Liver (tissue), 8 donors: ENCODE measurements at regions not wholly inside any gene's neighbourhood (a gene's known extent, or its start where the extent isn't known, plus 50 kb on each side); places are given as distances from the start of the nearest gene placed in this dataset.

Source experiments
- DNase-seq: peaks from one replicate; pipeline ENCODE4 v3.0.0-alpha.2; 2017; ENCODE audit warnings: low spot score
- H3K27ac ChIP-seq, 2 donors: one replicate each; pipeline ENCODE4 v1.7.0; 2013; ENCODE audit warnings: inconsistent platforms in 2 of 2, low read length in 2 of 2, control low read depth in 1 of 2, low read depth in 1 of 2, mild to moderate bottlenecking in 1 of 2
- H3K27me3 ChIP-seq, 4 donors: one replicate each; pipeline versions ENCODE4 v1.6.1 to v1.7.0; 2013; ENCODE audit warnings: low read length in 3 of 4, inconsistent platforms in 1 of 4, mild to moderate bottlenecking in 1 of 4, moderate library complexity in 1 of 4; ENCODE audit not compliant: control insufficient read depth in 4 of 4, insufficient read depth in 4 of 4
- H3K36me3 ChIP-seq, 4 donors: one replicate each; pipeline versions ENCODE4 v1.6.1 to v1.7.0; 2013; ENCODE audit warnings: low read length in 3 of 4, mild to moderate bottlenecking in 3 of 4, low read depth in 1 of 4, moderate library complexity in 1 of 4; ENCODE audit not compliant: control insufficient read depth in 4 of 4, insufficient read depth in 3 of 4
- H3K4me1 ChIP-seq, 4 donors: one replicate each; pipeline versions ENCODE4 v1.6.1 to v1.7.0; 2013; ENCODE audit warnings: low read length in 3 of 4, mild to moderate bottlenecking in 3 of 4, moderate library complexity in 1 of 4; ENCODE audit not compliant: control insufficient read depth in 4 of 4, insufficient read depth in 4 of 4
- H3K4me3 ChIP-seq, 3 donors: one replicate each; pipeline versions ENCODE4 v1.6.1 to v1.7.0; 2013; ENCODE audit warnings: low read length in 3 of 3, control low read depth in 1 of 3, low read depth in 1 of 3, mild to moderate bottlenecking in 1 of 3
- H3K9ac ChIP-seq, 2 donors: one replicate each; pipeline ENCODE4 v1.7.0; 2013; ENCODE audit warnings: low read length in 2 of 2, mild to moderate bottlenecking in 2 of 2, moderate library complexity in 2 of 2, control low read depth in 1 of 2, low read depth in 1 of 2
- H3K9me3 ChIP-seq, 4 donors: one replicate each; pipeline versions ENCODE4 v1.6.1 to v1.7.0; 2013; ENCODE audit warnings: low read length in 3 of 4; ENCODE audit not compliant: control insufficient read depth in 4 of 4
- ATF3 ChIP-seq: IDR thresholded peaks from 2 replicates; pipeline ENCODE4 v1.6.1; 2016; ENCODE audit warnings: antibody characterized with exemption
- CTCF ChIP-seq: fragments of 150-350 bp; IDR thresholded peaks from 2 replicates; pipeline ENCODE4 v1.5.1; 2017; ENCODE audit warnings: improper control_type of control experiment, low read depth, low read length; ENCODE audit not compliant: missing input control
- EGR1 ChIP-seq, 2 donors: IDR thresholded peaks; 2 replicates each; pipeline ENCODE4 v1.6.1; 2016 to 2018; ENCODE audit warnings: antibody characterized with exemption in 2 of 2, low read depth in 2 of 2
- FOXA1 ChIP-seq: IDR thresholded peaks from 2 replicates; pipeline ENCODE4 v1.6.1; 2016; ENCODE audit warnings: antibody characterized with exemption
- FOXA2 ChIP-seq: IDR thresholded peaks from 2 replicates; pipeline ENCODE4 v1.6.1; 2016; ENCODE audit warnings: antibody characterized with exemption
- GABPA ChIP-seq, 2 donors: IDR thresholded peaks in 1 of 2; conservative IDR thresholded peaks in 1 of 2; 2 replicates each; pipeline ENCODE4 v1.6.1; 2016; ENCODE audit warnings: antibody characterized with exemption in 2 of 2, mild to moderate bottlenecking in 1 of 2, moderate library complexity in 1 of 2
- HNF4A ChIP-seq, 2 donors: conservative IDR thresholded peaks; 2 replicates each; pipeline ENCODE4 v1.6.1; 2016; ENCODE audit warnings: antibody characterized with exemption in 2 of 2, mild to moderate bottlenecking in 2 of 2
- HNF4G ChIP-seq: IDR thresholded peaks from 2 replicates; pipeline ENCODE4 v1.6.1; 2016; ENCODE audit warnings: antibody characterized with exemption
- JUND ChIP-seq, 2 donors: IDR thresholded peaks; 2 replicates each; pipeline ENCODE4 v1.6.1; 2016; ENCODE audit warnings: antibody characterized with exemption in 2 of 2
- NR2F2 ChIP-seq: IDR thresholded peaks from 2 replicates; pipeline ENCODE4 v1.6.1; 2016; ENCODE audit warnings: antibody characterized with exemption
- RAD21 ChIP-seq, 2 donors: IDR thresholded peaks; 2 replicates each; pipeline ENCODE4 v1.6.1; 2016; ENCODE audit warnings: antibody characterized with exemption in 2 of 2, mild to moderate bottlenecking in 2 of 2
- RXRA ChIP-seq, 2 donors: IDR thresholded peaks; 2 replicates each; pipeline ENCODE4 v1.6.1; 2017 to 2018; ENCODE audit warnings: antibody characterized with exemption in 2 of 2, mild to moderate bottlenecking in 1 of 2
- SP1 ChIP-seq: IDR thresholded peaks from 2 replicates; pipeline ENCODE4 v1.6.1; 2018; ENCODE audit warnings: antibody characterized with exemption, mild to moderate bottlenecking
- TAF1 ChIP-seq: conservative IDR thresholded peaks from 2 replicates; pipeline ENCODE4 v1.6.1; 2016; ENCODE audit warnings: antibody characterized with exemption, mild to moderate bottlenecking
- YY1 ChIP-seq: IDR thresholded peaks from 2 replicates; pipeline ENCODE4 v1.6.1; 2016; ENCODE audit warnings: antibody characterized with exemption, mild to moderate bottlenecking
- ZBTB33 ChIP-seq: IDR thresholded peaks from 2 replicates; pipeline ENCODE4 v1.6.1; 2016; ENCODE audit warnings: antibody characterized with exemption
- WGBS: extraction: QIAGEN DNeasy Blood & Tissue Kit; methylation state at CpG from one replicate; pipeline ENCODE4 v1.1.7; 2013; 5-methylcytosine and 5-hydroxymethylcytosine counted together
- TF ChIP-seq, protein P1 (sequence below): IDR thresholded peaks from 2 replicates; pipeline ENCODE4 v1.6.1; 2016; ENCODE audit warnings: antibody characterized with exemption
- TF ChIP-seq, protein P2 (sequence below): IDR thresholded peaks from 2 replicates; pipeline ENCODE4 v1.6.1; 2016; ENCODE audit warnings: antibody characterized with exemption, mild to moderate bottlenecking
- donor health status: healthy.
- donor health status: healthy.
- donor health status: healthy.
- donor health status: healthy.
- donor health status: healthy.

DNA sequence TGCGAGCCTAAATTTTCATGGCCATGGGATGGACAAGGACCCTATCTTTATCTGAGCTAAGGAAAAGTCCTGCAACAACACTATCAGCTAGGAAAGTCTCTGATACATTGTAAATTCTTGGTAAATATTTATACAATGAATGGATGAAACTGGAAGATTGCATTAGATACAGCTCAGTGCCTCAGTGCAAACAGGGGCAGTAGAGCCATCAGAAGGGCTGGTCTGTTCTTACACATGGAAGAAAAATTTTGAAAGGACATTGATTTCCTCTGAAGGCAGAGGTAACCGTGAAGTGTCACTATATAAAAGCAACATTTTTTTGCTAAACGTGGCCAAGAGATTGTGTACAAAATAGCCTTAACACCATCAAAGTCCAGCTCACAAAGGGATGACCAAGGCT is 153.2 kb upstream of the GADL1 start:
- DNase-seq: no peak
- no peaks in the 10 kb centered on the region for H3K36me3 ChIP-seq
- no peak overlapping the region for H3K27ac ChIP-seq
- TF ChIP-seq HNF4G: no peak
- no peak for TF ChIP-seq NR2F2
- no peak for TF ChIP-seq CTCF
- TF ChIP-seq SP1: no peak
- TF ChIP-seq, protein P1, sequence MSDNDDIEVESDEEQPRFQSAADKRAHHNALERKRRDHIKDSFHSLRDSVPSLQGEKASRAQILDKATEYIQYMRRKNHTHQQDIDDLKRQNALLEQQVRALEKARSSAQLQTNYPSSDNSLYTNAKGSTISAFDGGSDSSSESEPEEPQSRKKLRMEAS: no peak
- no peak for TF ChIP-seq FOXA1
- no peak for TF ChIP-seq RXRA (IDR thresholded peaks at IDR 0.05)
- no peak for TF ChIP-seq TAF1
- TF ChIP-seq YY1: no peak
- no peak for TF ChIP-seq HNF4A (conservative IDR thresholded peaks at IDR 0.05)
- no peak for TF ChIP-seq ATF3
- TF ChIP-seq FOXA2: no peak
- no peak for TF ChIP-seq RAD21 (IDR thresholded peaks at IDR 0.05)
- TF ChIP-seq EGR1 (IDR thresholded peaks at IDR 0.05; ENCODE audit: low read depth in 2 of 2): no peak
- no peak for TF ChIP-seq JUND (IDR thresholded peaks at IDR 0.05)
- TF ChIP-seq, protein P2, sequence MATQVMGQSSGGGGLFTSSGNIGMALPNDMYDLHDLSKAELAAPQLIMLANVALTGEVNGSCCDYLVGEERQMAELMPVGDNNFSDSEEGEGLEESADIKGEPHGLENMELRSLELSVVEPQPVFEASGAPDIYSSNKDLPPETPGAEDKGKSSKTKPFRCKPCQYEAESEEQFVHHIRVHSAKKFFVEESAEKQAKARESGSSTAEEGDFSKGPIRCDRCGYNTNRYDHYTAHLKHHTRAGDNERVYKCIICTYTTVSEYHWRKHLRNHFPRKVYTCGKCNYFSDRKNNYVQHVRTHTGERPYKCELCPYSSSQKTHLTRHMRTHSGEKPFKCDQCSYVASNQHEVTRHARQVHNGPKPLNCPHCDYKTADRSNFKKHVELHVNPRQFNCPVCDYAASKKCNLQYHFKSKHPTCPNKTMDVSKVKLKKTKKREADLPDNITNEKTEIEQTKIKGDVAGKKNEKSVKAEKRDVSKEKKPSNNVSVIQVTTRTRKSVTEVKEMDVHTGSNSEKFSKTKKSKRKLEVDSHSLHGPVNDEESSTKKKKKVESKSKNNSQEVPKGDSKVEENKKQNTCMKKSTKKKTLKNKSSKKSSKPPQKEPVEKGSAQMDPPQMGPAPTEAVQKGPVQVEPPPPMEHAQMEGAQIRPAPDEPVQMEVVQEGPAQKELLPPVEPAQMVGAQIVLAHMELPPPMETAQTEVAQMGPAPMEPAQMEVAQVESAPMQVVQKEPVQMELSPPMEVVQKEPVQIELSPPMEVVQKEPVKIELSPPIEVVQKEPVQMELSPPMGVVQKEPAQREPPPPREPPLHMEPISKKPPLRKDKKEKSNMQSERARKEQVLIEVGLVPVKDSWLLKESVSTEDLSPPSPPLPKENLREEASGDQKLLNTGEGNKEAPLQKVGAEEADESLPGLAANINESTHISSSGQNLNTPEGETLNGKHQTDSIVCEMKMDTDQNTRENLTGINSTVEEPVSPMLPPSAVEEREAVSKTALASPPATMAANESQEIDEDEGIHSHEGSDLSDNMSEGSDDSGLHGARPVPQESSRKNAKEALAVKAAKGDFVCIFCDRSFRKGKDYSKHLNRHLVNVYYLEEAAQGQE: no peak
- no peak for TF ChIP-seq GABPA (IDR thresholded peaks at IDR 0.05 in 1 of 2, conservative IDR thresholded peaks at IDR 0.05 in 1 of 2)
- TF ChIP-seq ZBTB33: no peak
- no peak overlapping the region for H3K9ac ChIP-seq
- no peaks in the 10 kb centered on the region for H3K4me1 ChIP-seq
- H3K27me3 ChIP-seq: peaks cover 0 to 6% (median 1%) of the 10 kb centered on the region in 4 donors
- H3K9me3 ChIP-seq: peaks cover 1 to 8% (median 4%) of the 10 kb centered on the region in 4 donors
- H3K4me3 ChIP-seq: no peak overlapping the region
- 78% methylated on average over 3 of the region's 3 CpGs for WGBS
